ENCODE measurements at regions not wholly inside any gene's neighbourhood (a gene's known extent, or its start where the extent isn't known, plus 50 kb on each side); places are given as distances from the start of the nearest gene placed in this dataset.
A peak's percentile ranks its signal among the peaks of the same experiment; 100 is the strongest.
"Not testable (repeated sequence)": the region's sequence is repeated elsewhere in the genome, so short reads cannot be mapped to it uniquely, and the experiment has no call there.

GRCh38 chr5:91586232-91586631, 203.1 kb upstream of the ARRDC3 start:
- no peak for DNase-seq (ENCODE audit: low spot score)

GRCh38 chr5:91584352-91584751, 201.2 kb upstream of the ARRDC3 start:
- no peak for DNase-seq (ENCODE audit: low spot score)

GRCh38 chr5:91566012-91566411, 182.9 kb upstream of the ARRDC3 start:
- DNase-seq (ENCODE audit: low spot score), result not testable (repeated sequence)

GRCh38 chr5:91562922-91563321, 179.8 kb upstream of the ARRDC3 start:
- DNase-seq (ENCODE audit: low spot score), result no peak

GRCh38 chr5:91541696-91542095, 158.6 kb upstream of the ARRDC3 start:
- no peak for DNase-seq (ENCODE audit: low spot score)

GRCh38 chr5:91538179-91538578, 155.1 kb upstream of the ARRDC3 start:
- no peak for DNase-seq (ENCODE audit: low spot score)

- DNase-seq (ENCODE audit: low spot score), result no peak
Observed at GRCh38 chr5:91535499-91535898, 152.4 kb upstream of the ARRDC3 start.

- DNase-seq (ENCODE audit: low spot score), result no peak
Observed at GRCh38 chr5:91534332-91534731, 151.2 kb upstream of the ARRDC3 start.

GRCh38 chr5:91532779-91533178, 149.7 kb upstream of the ARRDC3 start:
- DNase-seq (ENCODE audit: low spot score), result no peak

GRCh38 chr5:91532281-91532680, 149.2 kb upstream of the ARRDC3 start:
- DNase-seq (ENCODE audit: low spot score), result no peak

GRCh38 chr5:91528831-91529230, 145.7 kb upstream of the ARRDC3 start:
- no peak for DNase-seq (ENCODE audit: low spot score)

- DNase-seq (ENCODE audit: low spot score), result no peak
Observed at GRCh38 chr5:91521785-91522184, 138.7 kb upstream of the ARRDC3 start.

GRCh38 chr5:91521334-91521733, 138.2 kb upstream of the ARRDC3 start:
- DNase-seq (ENCODE audit: low spot score), result no peak

- no peak for DNase-seq (ENCODE audit: low spot score)
Observed at GRCh38 chr5:91514400-91514799, 131.3 kb upstream of the ARRDC3 start.

GRCh38 chr5:91503321-91503720, 120.2 kb upstream of the ARRDC3 start:
- DNase-seq (ENCODE audit: low spot score), result no peak

GRCh38 chr5:91500758-91501157, 117.6 kb upstream of the ARRDC3 start:
- DNase-seq (ENCODE audit: low spot score), result no peak

GRCh38 chr5:91499943-91500531, 116.9 kb upstream of the ARRDC3 start:
- DNase-seq (ENCODE audit: low spot score), result peak; percentile 32

- DNase-seq (ENCODE audit: low spot score), result no peak
Observed at GRCh38 chr5:91495699-91496098, 112.6 kb upstream of the ARRDC3 start.

GRCh38 chr5:91494447-91494996, 111.4 kb upstream of the ARRDC3 start:
- DNase-seq (ENCODE audit: low spot score), result no peak

- DNase-seq (ENCODE audit: low spot score), result no peak
Observed at GRCh38 chr5:91493086-91493485, 110.0 kb upstream of the ARRDC3 start.

- no peak for DNase-seq (ENCODE audit: low spot score)
Observed at GRCh38 chr5:91491229-91491628, 108.1 kb upstream of the ARRDC3 start.

GRCh38 chr5:91490316-91490715, 107.2 kb upstream of the ARRDC3 start:
- no peak for DNase-seq (ENCODE audit: low spot score)

GRCh38 chr5:91487420-91487819, 104.3 kb upstream of the ARRDC3 start:
- no peak for DNase-seq (ENCODE audit: low spot score)

GRCh38 chr5:91486638-91487037, 103.5 kb upstream of the ARRDC3 start:
- DNase-seq (ENCODE audit: low spot score), result no peak

All from CD4-positive, alpha-beta T cell treated with Interleukin-15 for 4 hours (primary cell).